CD14-positive monocyte (primary cell): ENCODE measurements at regions not wholly inside any gene's neighbourhood (a gene's known extent, or its start where the extent isn't known, plus 50 kb on each side); places are given as distances from the start of the nearest gene placed in this dataset.

Experiments
- DNase-seq, 3 donors: peaks; one replicate each; pipeline ENCODE4 v3.0.0-alpha.2; 2011 to 2022
- H2AFZ ChIP-seq: 2 replicates; pipeline ENCODE4 v1.6.0; 2012; ENCODE audit warnings: mild to moderate bottlenecking, low read depth, low read length, inconsistent platforms; ENCODE audit not compliant: insufficient read depth, poor library complexity, severe bottlenecking
- H3K27ac ChIP-seq, 2 donors: 1 replicate in 1 of 2; 2 replicates in 1 of 2; pipeline ENCODE4 v1.5.1; 2012 to 2013; ENCODE audit warnings: low read length in 2 of 2, control low read depth in 1 of 2, inconsistent platforms in 1 of 2, low read depth in 1 of 2, mild to moderate bottlenecking in 1 of 2
- H3K27me3 ChIP-seq, 2 donors: one replicate each; pipeline versions ENCODE4 v1.6.0 to v1.6.1; 2011 to 2013; ENCODE audit warnings: low read length in 2 of 2; ENCODE audit not compliant: control insufficient read depth in 2 of 2, insufficient read depth in 2 of 2
- H3K36me3 ChIP-seq, 2 donors: replicated peaks in 1 of 2; 1 replicate in 1 of 2; 2 replicates in 1 of 2; pipeline versions ENCODE4 v1.5.1 to v1.6.1; 2012 to 2013; ENCODE audit warnings: low read length in 2 of 2, control low read depth in 1 of 2, inconsistent platforms in 1 of 2, mild to moderate bottlenecking in 1 of 2; ENCODE audit not compliant: insufficient read depth in 2 of 2, control insufficient read depth in 1 of 2
- H3K4me1 ChIP-seq, 2 donors: 1 replicate in 1 of 2; 2 replicates in 1 of 2; pipeline versions ENCODE4 v1.5.1 to v1.6.1; 2012 to 2013; ENCODE audit warnings: low read length in 2 of 2, control low read depth in 1 of 2, inconsistent platforms in 1 of 2, mild to moderate bottlenecking in 1 of 2, moderate library complexity in 1 of 2; ENCODE audit not compliant: insufficient read depth in 2 of 2, control insufficient read depth in 1 of 2
- H3K4me2 ChIP-seq: replicated peaks from 2 replicates; pipeline ENCODE3; 2012; ENCODE audit warnings: low read length, moderate library complexity, mild to moderate bottlenecking; ENCODE audit not compliant: poor library complexity, severe bottlenecking; ENCODE audit errors: extremely low read depth
- H3K4me3 ChIP-seq, 3 experiments: fragments of 200-600 bp in 1 of 3; sonication (generic) in 1 of 3; replicated peaks in 1 of 3; 1 replicate in 2 of 3; 2 replicates in 1 of 3; pipeline ENCODE4 v1.5.1; 2011 to 2013; ENCODE audit warnings: low read length in 3 of 3, mild to moderate bottlenecking in 3 of 3, control low read depth in 2 of 3, low read depth in 2 of 3, inconsistent platforms in 1 of 3, moderate library complexity in 1 of 3
- H3K79me2 ChIP-seq: 2 replicates; pipeline ENCODE4 v1.6.0; 2012; ENCODE audit warnings: mild to moderate bottlenecking, control low read depth, inconsistent platforms, low read length, moderate library complexity; ENCODE audit not compliant: insufficient read depth
- H3K9ac ChIP-seq: 2 replicates; pipeline ENCODE4 v1.6.0; 2017; ENCODE audit warnings: low read length, mild to moderate bottlenecking; ENCODE audit not compliant: insufficient read depth, poor library complexity, severe bottlenecking
- H3K9me3 ChIP-seq, 2 donors: replicated peaks in 1 of 2; 1 replicate in 1 of 2; 2 replicates in 1 of 2; pipeline versions ENCODE4 v1.5.1 to v1.6.1; 2012 to 2013; ENCODE audit warnings: low read length in 2 of 2, control low read depth in 1 of 2; ENCODE audit not compliant: control insufficient read depth in 1 of 2, insufficient read depth in 1 of 2
- H4K20me1 ChIP-seq: 2 replicates; pipeline ENCODE4 v1.6.0; 2012; ENCODE audit warnings: mild to moderate bottlenecking, low read length, control low read depth, moderate library complexity; ENCODE audit not compliant: insufficient read depth
- H3K27ac Mint-ChIP-seq, 7 donors: one replicate each; pipeline ENCODE4 v1.8.0; 2020; ENCODE audit warnings: mild to moderate bottlenecking in 7 of 7, mixed read lengths in 7 of 7, moderate library complexity in 6 of 7, inconsistent platforms in 2 of 7
- H3K27me3 Mint-ChIP-seq, 3 donors: one replicate each; pipeline ENCODE4 v1.8.0; 2021 to 2022; ENCODE audit warnings: low read depth in 3 of 3, mild to moderate bottlenecking in 3 of 3, mixed read lengths in 3 of 3, moderate library complexity in 3 of 3, inconsistent platforms in 1 of 3
- H3K36me3 Mint-ChIP-seq, 2 donors: one replicate each; pipeline ENCODE4 v1.8.0; 2020; ENCODE audit warnings: mixed read lengths in 2 of 2, inconsistent platforms in 1 of 2, mild to moderate bottlenecking in 1 of 2
- H3K4me1 Mint-ChIP-seq: one replicate; pipeline ENCODE4 v1.8.0; 2020; ENCODE audit warnings: mild to moderate bottlenecking, mixed read lengths
- H3K4me3 Mint-ChIP-seq, 2 donors: one replicate each; pipeline ENCODE4 v1.8.0; 2020; ENCODE audit warnings: mild to moderate bottlenecking in 2 of 2, mixed read lengths in 2 of 2, moderate library complexity in 1 of 2
- H3K9me3 Mint-ChIP-seq, 7 donors: one replicate each; pipeline ENCODE4 v1.8.0; 2020 to 2022; ENCODE audit warnings: mixed read lengths in 7 of 7, mild to moderate bottlenecking in 6 of 7, moderate library complexity in 6 of 7, inconsistent platforms in 2 of 7
- WGBS: methylation state at CpG from one replicate; pipeline ENCODE4 v1.1.5; 2013; ENCODE audit warnings: missing lambda C conversion rate; ENCODE audit not compliant: insufficient coverage; 5-methylcytosine and 5-hydroxymethylcytosine counted together
- intact Hi-C, 2 donors: fragments of 100-400 bp; cut with micrococcal nuclease; formaldehyde crosslinking; loops; one replicate each; pipeline versions ENCODE4 v1.15.0 to v1.15.1; 2023
- TF ChIP-seq, protein P1 (sequence below): fragments of 200-600 bp; IDR thresholded peaks from one replicate; pipeline ENCODE4 v1.8.0; 2022; ENCODE audit warnings: antibody characterized with exemption, mild to moderate bottlenecking

DNA sequence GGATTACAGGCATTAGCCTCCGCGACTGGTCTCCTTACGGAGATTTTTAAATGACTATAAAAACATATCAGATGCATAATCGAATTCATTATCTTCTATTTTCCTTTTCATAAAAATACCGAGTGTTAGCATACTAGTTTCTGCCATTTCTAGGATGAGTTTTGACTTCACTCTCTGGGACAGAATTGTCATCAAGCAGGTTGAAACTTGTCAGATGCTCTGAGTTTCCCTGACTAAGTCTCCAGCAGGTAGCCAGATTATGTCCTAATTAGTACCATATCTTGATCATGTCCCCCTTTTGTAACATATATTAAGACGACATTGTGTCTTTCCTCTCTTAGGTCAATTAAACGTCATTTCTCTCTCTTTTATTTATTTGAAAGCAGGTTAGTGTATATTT is 103.5 kb upstream of the RASSF8 start:
- no peak overlapping the region for H3K9ac ChIP-seq
- H3K9me3 ChIP-seq, result no peaks in the 10 kb centered on the region
- H3K4me2 ChIP-seq, result no peak overlapping the region
- no peaks in the 10 kb centered on the region for H3K79me2 ChIP-seq
- H4K20me1 ChIP-seq, result no peaks in the 10 kb centered on the region
- H3K27me3 ChIP-seq, result no peaks in the 10 kb centered on the region
- Mint-ChIP-seq H3K4me3 (no peak overlapping the region), H3K36me3 (no peaks in the 10 kb centered on the region), H3K9me3 (peaks cover 0 to 3% (median 2%) of the 10 kb centered on the region in 7 donors), H3K4me1 (peaks cover 2% of the 10 kb centered on the region), H3K27ac (no peak overlapping the region), H3K27me3 (peaks cover 0 to 2% (median 0%) of the 10 kb centered on the region in 3 donors)
- H3K27ac ChIP-seq, result no peak overlapping the region
- no peak overlapping the region for H2AFZ ChIP-seq
- H3K36me3 ChIP-seq, result no peaks in the 10 kb centered on the region
- no peak overlapping the region for H3K4me3 ChIP-seq
- WGBS, result 86% methylated on average over 1 of the region's 7 CpGs
- DNase-seq, result no peak
- TF ChIP-seq, protein P1, sequence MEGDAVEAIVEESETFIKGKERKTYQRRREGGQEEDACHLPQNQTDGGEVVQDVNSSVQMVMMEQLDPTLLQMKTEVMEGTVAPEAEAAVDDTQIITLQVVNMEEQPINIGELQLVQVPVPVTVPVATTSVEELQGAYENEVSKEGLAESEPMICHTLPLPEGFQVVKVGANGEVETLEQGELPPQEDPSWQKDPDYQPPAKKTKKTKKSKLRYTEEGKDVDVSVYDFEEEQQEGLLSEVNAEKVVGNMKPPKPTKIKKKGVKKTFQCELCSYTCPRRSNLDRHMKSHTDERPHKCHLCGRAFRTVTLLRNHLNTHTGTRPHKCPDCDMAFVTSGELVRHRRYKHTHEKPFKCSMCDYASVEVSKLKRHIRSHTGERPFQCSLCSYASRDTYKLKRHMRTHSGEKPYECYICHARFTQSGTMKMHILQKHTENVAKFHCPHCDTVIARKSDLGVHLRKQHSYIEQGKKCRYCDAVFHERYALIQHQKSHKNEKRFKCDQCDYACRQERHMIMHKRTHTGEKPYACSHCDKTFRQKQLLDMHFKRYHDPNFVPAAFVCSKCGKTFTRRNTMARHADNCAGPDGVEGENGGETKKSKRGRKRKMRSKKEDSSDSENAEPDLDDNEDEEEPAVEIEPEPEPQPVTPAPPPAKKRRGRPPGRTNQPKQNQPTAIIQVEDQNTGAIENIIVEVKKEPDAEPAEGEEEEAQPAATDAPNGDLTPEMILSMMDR, result no peak
- intact Hi-C loops, result no loop called here
- no peaks in the 10 kb centered on the region for H3K4me1 ChIP-seq

DNA sequence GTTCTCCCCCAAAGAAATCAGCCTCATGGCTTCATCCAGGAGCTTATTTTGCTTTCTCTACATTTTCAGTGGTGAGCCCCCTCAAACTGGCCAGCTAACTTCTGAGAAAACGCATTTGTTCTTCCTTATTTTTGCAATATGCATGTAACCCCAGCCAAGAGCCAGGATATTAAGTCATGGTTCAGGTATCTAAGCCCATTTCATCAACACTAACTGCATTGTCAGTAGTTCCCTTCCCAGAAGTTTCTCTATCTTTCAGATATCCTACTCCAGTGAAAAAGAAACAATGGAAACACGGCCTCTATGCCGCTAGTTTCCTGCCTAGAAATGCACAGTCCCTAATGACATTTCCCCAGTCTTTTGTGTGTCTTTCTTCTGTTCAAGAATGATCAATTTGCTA is 102.8 kb upstream of the RASSF8 start:
- Histone ChIP-seq H3K4me2 (no peak overlapping the region), H2AFZ (no peak overlapping the region), H3K27ac (no peak overlapping the region), H3K36me3 (no peaks in the 10 kb centered on the region), H3K9me3 (no peaks in the 10 kb centered on the region), H3K9ac (no peak overlapping the region), H3K27me3 (no peaks in the 10 kb centered on the region), H3K4me1 (no peaks in the 10 kb centered on the region), H3K4me3 (no peak overlapping the region), H3K79me2 (no peaks in the 10 kb centered on the region), H4K20me1 (no peaks in the 10 kb centered on the region)
- no peak overlapping the region for H3K27ac Mint-ChIP-seq
- H3K4me1 Mint-ChIP-seq, result peaks cover 2% of the 10 kb centered on the region
- DNase-seq, result no peak
- H3K36me3 Mint-ChIP-seq, result no peaks in the 10 kb centered on the region
- H3K9me3 Mint-ChIP-seq, result peaks cover 0 to 3% (median 2%) of the 10 kb centered on the region in 7 donors
- TF ChIP-seq, protein P1, result no peak
- H3K27me3 Mint-ChIP-seq, result peaks cover 0 to 2% (median 0%) of the 10 kb centered on the region in 3 donors
- intact Hi-C loops, result no loop called here
- H3K4me3 Mint-ChIP-seq, result no peak overlapping the region
- 91% methylated on average over 3 of the region's 3 CpGs for WGBS
